NT2/D1 (cell line): ENCODE measurements at regions not wholly inside any gene's neighbourhood (a gene's known extent, or its start where the extent isn't known, plus 50 kb on each side); places are given as distances from the start of the nearest gene placed in this dataset.

Experiments
- SUZ12 ChIP-seq: IDR thresholded peaks from 2 replicates; pipeline ENCODE4 v1.6.1; 2011; ENCODE audit not compliant: insufficient read length, insufficient read depth; ENCODE audit errors: extremely low read depth
- YY1 ChIP-seq: IDR thresholded peaks from 2 replicates; pipeline ENCODE4 v1.6.1; 2011; ENCODE audit not compliant: insufficient read length, insufficient read depth
- ZNF274 ChIP-seq: IDR thresholded peaks from 2 replicates; pipeline ENCODE4 v1.6.1; 2011; ENCODE audit warnings: mild to moderate bottlenecking, low read depth, low read length

DNA sequence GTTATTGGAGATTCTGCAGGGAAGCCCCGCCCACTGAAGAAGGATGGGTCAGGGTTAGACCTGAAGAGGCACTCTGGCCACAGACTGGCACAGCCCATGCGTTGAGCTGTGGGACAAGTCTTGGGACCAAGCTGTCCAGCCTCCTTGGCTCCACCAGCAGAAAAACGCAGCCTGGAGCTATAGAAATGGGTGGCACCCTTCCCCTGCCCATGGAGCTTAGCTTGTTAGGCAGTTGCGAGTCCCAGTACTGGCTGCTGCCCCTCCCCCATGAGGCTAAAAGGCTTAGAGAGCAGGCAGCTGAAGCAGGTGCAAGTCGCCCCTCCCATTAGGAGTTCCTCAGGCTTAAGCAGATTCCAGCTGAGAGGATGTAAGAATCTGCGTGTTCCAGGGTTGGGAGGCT, 1124.0 kb upstream of the TMEM132C start:
- TF ChIP-seq SUZ12: no peak
- no peak for TF ChIP-seq ZNF274
- no peak for TF ChIP-seq YY1
